NCI-H82 treated with DMSO at 0.1 percent for 48 hours (cell line): ENCODE measurements at regions not wholly inside any gene's neighbourhood (a gene's known extent, or its start where the extent isn't known, plus 50 kb on each side); places are given as distances from the start of the nearest gene placed in this dataset.
"Not testable (repeated sequence)": the region's sequence is repeated elsewhere in the genome, so short reads cannot be mapped to it uniquely, and the experiment has no call there.

Source experiments
- DNase-seq: peaks from one replicate; lab custom pipeline; 2025; ENCODE audit not compliant: unreplicated experiment; lab: John Stamatoyannopoulos, UW

DNA sequence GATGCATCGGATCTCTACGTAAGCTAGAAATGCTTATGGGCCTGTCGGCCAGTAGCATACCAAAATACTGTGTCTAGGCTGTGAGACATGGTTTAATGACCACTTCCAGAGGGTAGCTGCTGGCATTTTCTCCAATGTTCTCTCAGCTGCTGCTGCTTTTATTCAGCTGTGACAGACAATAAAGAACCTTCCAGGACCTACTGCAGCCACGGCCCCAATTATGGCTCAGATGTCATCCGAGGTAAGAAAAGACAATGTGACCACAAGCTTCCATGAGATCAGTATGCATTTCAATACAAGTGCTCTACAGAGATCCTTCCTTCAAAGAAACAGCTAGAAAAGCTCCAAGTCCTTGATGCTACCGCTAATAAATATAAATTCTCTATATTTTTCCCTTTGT lies 256.2 kb downstream of the SDHAF3 start:
- no peak for DNase-seq

DNA sequence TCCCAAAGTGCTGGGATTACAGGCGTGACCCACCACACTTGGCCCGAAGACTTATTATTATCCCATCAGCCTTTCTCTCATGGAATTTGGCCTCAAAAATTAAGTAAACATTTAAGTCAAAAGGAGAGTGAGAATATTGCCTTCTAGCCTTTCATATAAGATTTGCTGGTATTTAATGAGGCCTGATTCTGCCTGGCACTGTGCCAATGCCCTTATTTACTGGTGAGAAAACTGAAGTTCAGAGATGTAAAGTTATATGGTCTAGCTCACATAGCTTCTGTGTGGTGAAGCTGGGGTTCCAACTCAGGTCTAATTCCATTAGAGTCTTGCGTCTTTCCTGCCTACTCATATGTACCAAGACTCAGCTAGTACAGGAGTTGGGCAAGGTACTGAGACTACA lies 260.2 kb downstream of the SDHAF3 start:
- no peak for DNase-seq

DNA sequence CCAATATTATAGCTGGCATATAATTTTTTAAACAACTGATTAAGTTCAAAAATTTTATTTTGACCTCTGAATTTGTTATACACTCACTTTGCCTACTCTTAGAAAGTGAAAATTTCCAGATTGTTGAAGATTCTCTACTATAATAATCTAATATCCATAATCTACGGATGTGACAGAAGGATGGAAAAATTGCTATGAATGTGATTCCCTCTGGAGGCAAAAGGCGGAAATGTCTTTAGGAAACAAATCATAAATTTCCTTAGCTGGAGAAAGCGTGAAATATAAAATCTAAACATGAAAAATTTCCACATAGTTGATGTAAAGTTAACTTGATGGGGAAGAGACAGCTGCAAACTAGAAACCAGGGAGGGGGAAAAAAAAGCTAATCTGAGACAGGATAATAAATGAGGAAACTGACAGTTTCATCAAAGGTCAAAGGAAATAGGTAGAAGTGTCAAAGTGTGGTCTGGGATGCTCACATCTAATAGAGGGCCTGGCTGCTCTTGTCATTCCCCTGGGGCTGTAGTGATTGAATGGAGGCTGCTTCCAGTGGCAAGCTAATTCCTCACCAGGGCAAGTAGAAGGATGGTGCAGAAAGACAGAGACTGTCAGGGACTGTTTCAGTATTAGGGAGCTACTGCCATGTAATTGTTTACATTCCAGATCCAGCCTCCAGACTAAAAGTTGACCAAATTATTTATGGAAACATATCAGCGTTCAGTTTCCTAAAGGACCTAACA lies 264.5 kb downstream of the SDHAF3 start:
- no peak for DNase-seq

DNA sequence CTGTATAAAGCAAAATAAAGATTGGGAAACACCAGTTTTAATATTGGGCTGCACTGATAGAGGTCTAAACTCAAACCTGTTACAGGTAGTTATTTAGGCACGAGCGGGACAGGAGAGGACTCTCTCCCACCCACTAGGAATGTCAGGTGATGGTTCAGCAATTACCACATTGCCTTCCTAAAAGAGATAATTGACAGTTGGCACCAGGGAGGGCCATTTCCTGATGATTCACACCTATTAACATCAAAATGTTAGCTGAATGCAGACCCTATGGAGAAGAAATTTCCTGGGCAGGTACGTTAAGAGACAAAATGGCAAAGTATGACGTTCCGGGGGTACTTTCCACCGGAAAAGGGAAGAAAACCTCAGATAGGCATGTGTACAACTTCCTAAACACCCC lies 272.6 kb downstream of the SDHAF3 start:
- no peak for DNase-seq

DNA sequence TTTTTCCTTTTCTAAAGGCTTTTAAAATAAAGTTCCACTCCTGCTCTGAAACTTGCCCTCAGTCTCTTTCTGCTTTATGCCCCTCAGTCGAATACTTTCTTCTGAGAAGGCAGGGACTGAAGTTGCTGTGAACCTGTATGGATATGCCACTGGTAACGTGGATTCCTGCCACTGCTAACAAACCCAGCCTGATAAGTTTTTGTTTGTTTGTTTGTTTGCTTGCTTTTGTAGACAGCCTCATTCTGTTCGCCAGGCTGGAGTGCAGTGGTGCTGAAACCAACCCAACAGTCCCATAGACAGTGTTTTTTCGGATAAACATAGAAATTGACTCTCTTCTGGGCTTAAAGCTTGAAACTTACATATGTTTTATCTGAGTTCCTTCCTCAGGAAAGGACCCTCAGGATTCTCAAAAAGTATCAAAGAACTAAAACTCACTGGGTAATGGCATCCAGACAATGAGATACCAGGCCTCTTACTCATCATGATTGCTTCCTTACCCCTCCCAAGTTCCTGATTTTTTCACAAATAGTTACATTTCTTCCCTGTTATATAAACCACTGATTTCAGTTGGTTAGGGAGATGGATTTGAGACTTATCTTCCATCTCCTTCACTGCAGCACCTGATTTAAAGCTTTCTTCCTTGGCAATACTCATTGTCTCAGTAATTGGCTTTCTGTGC lies 273.6 kb downstream of the SDHAF3 start:
- DNase-seq: no peak

DNA sequence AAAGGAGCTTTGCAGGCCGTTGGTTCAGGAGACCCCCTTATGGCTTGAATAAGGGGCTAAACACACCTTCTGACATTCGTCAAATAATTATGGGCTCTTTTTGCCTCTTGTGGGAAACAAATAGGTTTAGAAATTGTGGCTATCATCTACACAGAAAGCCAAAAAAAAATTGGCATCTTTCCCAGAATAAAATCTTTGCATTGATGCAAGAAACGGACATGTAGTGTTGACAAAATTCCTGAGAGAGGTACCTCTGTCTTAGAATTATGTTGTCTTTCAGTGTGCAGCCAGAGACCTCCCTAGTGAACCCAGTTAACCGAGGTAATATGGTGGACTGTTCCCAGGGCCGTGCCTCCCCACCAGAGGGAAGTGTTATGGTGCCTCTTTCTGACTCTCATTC lies 283.9 kb downstream of the SDHAF3 start:
- DNase-seq: no peak

DNA sequence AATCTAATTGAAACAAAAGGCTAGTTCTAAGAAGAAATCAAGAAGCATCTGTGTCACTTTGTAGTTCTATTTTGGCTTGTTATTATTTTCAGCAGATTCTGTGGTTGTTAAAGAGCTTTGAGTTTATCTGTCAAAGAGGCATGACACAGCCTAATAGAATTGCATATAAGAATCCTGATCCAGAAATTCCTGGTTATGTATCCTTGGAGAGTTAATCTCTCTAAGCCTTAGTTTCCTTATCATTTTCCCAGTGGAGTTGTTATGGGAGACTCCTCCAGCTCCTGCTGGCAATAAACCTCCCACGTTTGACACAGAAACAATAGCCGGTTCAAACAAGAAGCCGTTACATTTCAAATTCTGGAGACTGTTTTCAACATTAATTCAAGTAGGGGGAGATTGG lies 288.3 kb downstream of the SDHAF3 start:
- no peak for DNase-seq

DNA sequence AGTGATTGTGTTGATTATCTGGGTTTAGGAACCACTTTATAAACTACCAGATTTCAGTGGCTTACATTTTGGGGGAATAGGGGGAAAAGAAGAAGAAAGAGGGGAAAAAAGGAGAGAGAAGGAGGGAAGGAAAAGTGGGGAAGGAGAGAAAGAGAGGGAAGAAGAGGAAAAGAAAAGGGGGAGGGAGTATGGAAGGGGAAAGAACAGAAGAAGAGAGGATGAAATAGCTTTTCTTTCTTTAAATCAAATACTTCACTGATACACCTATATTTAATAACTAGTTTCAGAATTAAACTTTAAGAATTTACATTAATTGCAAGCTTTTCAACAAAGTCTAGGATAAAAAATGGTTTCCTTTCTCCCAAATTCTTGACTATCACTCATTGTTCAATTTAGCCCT lies 289.6 kb downstream of the SDHAF3 start:
- no peak for DNase-seq

DNA sequence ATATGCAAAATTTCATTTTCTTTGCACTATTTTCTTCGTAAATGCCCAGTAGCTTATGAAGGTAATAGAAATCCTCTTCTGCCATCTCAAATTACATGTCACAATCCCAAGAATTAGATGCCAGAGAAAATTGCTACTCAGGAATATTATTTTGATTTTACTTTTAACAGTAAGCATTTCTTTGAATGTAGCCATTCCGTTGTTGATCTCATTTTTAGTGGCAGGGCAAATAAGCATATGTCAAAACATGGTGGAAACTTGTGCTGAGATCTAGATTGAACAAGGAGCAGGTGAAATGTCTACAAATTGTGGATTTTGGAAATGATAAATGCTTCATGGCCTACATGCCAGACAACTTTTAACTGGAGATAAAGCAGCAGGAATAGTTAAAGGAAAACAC lies 291.8 kb downstream of the SDHAF3 start:
- DNase-seq: no peak

DNA sequence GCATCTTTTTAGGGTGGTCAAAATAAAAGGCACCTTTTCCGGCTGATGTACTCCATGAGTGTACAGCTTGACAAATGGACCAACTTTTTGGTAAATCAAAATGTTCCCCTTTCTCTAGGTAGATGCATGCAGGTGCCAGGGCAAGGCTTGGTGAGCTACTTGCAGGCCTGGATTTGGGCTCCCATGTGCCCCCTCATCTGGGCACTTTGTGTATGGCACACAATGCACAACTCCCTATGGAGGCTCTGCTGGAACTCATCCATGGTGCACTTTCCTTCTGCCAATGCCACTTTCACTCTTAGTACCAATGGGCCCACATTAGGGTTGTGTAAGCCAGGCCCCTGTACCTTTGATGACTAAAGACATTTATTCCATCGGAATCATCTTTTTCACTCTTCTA lies 300.8 kb downstream of the SDHAF3 start:
- DNase-seq: no peak

DNA sequence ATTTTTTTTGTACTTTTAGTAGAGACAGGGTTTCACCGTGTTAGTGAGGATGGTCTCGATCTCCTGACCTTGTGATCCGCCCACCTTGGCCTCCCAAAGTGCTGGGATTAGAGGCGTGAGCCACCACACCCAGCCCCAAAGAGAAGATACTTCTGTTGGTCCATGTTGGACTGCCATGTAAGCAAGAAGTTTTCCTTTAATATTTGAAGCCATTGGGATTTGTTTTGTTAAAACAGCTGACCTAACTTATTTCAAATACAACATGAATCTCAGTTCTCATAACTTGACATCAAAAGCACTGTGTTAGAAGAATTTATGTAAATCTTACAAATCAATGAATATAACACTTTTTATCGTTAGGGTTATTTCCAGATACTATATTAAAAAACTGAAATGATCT lies 302.4 kb downstream of the SDHAF3 start:
- DNase-seq: no peak

DNA sequence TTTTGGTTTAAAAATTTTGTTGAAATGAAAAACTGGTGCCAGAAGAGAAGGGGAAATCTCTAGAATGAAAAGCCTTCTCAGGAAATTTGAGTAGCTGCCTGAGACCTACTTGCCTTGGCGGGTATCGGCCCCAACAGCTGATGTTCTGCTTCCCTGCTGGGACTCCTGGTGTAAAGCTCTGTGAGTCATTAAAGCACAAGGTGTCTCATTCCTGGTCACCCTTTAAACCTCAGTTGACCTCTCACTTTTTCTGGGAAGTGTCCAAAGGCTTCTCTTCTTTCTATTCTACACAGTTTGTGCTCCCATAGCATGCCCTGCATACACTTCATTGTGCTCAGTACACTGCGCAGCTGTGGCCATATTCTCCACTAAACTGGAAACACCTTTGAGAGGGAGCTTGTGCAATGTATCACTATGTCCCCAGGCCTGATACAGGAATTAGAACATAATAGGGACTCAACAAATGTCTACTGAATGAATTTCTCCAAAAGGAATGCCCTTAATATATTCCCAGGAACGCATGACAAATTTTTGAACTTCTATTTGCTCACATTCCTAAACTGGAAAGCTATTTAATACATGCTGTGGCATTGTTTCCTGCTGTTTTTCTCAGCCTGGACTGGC lies 303.9 kb downstream of the SDHAF3 start:
- DNase-seq: no peak

DNA sequence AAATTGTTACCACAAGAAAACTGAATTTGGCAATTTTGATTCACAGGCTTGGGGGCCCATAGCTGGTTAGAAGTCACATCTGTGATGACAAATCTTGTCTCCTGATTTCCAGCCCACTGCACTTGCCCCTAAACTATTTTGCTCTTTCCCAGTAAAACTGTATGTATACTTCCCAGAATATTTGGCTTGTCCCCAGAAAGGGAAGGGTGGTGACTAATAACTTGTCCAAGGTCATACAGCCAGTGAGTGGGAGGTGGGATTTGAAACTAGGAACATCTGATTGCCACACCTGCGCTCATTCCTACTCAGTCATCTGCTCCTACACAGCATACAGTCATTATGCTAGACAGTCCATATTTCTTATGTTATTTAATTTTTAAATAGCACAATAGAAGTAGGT lies 304.5 kb downstream of the SDHAF3 start:
- no peak for DNase-seq

DNA sequence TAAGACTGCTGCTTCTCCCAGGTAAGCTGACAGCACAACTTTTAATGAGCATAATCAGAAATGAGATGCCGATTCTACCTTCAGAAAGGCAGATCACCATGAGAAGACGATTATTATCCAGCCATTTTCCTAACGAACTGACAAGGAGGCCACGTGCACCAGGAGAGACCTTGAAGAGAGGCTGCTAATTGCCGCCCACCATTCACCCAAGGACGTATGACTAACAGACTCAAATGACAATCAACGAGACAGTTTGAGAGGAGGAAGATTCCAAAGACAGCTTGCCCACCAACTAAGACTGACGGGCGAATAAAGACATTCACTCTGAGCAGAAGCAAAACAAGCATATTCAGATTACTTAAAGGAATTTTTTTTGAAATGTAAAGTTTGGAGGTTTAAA lies 301.9 kb upstream of the TAC1 start:
- DNase-seq: no peak

DNA sequence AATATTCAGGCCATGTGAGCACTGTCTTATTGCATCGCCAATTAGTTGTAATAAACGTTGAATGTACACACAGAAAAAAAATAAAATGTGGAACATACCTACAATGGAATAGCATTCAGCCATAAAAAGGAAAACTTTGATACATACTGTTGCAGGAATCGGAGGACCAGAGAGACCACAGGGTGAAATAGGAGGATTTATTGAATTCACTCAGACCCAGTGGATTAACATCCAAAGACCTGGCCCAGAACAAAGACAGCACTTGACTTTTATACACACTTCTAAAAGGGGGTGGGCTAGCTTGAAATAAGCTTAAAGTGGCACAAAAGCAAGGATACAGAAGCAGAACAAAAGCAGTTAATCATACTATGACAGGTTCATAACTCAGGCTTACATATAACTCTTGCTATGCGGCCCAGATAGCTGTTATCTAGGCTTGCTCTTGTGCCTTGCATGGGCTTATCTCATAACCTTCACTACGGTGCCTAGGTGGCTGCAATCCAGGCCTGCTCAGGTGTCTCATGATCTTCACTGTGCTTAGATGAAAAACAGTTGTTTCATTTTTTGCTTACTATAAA lies 292.2 kb upstream of the TAC1 start:
- DNase-seq: no peak

DNA sequence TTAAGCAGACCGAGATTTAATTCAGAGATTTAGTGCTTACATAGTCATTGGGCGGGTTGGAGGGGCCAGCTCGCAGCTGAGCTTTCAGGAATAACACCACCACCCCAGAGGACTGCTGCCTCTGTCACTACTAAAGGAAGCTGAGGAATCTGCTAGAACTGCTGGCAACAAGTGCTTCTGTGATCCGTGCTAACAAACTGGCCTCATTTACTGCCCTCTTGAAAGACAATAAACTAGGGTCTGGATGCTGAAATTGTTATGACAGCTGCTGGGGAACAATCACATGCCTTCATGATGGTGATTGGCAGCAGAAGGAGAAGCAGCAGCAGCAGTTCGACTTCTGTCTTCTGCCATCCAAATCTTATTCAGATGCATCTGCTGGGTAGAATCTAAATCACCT lies 285.5 kb upstream of the TAC1 start:
- no peak for DNase-seq

DNA sequence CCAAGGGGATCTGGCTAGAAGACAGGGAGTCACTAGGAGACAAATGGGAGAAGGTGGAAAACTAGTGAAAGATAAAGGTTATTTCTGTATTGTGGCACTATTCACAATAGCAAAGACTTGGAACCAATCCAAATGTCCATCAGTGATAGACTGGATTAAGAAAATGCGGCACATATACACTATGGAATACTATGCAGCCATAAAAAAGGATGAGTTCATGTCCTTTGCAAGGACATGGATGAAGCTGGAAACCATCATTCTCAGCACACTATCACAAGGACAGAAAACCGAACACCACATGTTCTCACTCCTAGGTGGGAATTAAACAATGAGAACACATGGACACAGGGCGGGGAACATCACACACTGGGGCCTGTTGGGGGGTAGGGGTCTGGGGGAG lies 282.4 kb upstream of the TAC1 start:
- not testable (repeated sequence) for DNase-seq

DNA sequence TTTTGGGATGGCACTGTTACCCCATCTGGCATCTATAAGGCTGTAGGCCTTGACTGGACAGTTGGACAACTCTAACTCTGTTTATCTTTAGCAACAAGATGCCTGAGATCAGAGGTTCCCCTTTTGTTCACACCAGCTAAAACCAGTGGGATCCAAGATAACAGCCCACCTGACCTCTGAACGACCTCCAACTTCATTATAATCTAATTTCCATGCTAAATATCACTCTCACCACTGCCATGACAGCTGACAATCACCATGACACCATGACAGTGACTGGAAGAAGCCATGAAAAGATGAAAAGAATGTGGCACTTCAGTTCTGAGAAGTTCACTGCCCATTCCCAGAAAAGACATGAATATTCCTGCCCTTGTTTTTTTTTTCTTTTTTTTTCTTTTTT lies 281.4 kb upstream of the TAC1 start:
- DNase-seq: no peak

DNA sequence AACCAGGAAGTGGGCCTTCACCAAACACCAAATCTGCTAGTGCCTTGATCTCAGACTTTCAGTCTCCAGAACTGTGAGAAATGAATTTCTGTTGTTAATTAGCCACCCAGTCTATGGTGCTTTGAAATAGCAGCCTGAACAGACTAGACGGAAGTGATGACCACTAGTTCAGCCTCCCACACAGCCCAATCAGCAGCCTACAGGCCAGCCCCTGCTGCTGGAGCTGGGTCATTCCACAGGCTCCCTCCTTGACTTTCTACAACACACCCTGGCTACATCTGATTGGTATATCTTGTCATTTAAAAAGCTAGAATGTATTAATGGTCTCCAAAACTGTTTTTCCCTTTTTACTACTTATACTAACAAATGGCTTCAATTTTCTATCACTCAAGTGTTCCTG lies 277.2 kb upstream of the TAC1 start:
- DNase-seq: no peak

DNA sequence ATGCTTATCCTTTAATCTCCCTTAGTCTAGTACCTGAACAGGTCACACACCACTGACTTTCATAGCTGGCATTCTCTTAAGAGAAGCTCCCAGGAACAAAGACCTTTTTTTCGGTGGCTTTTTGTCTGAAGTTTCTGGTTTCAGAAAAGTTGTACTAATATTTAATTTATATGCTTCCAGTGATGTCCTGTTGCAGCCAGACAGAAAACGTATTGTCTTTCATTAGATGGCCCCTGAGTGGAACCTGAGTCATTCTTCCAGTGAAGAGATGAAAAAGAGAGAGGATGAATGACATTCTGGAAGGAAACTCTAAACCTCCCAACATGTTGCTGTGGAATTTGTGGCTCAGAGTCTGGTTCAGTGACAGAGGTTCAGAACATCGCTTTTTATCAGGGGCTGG lies 274.8 kb upstream of the TAC1 start:
- DNase-seq: no peak

DNA sequence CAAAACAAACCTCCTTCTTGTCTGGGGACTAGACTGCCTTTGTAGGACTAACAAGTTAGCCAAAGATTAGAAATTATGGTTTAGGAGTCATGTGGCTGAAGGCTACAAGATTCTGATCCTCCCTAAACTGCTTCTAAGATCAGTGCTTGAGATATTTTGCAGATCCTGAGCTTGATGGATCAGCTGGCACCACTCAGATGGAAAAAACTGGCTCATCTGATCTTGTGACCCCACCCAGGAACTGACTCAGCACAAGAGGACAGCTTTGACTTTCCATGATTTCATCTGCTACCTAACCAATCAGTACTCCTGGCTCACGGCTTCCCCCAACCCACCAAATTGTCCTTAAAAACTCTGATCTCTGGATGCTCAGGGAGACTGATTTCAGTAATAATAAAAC lies 271.5 kb upstream of the TAC1 start:
- DNase-seq: no peak

DNA sequence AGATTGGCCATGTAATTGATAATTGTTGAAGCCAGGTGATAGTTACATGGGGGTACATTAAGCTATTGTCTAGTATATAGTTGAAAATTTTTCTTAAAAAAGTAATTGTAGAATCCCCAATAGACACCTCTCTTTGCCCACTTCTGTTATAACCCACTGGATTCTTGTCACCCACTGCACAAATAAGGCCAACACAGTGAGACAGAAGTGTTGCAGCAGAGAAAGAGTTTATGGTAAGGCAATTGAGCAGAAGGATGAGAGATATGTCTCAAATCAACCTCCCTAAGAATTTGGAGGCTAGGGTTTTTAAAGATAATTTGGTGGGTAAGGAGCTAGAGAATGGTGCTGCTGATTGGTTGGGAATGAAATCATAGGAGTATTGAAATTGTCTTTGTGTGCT lies 270.3 kb upstream of the TAC1 start:
- no peak for DNase-seq
